GM13976 (cell line): ENCODE measurements at regions not wholly inside any gene's neighbourhood (a gene's known extent, or its start where the extent isn't known, plus 50 kb on each side); places are given as distances from the start of the nearest gene placed in this dataset.
"Not testable (repeated sequence)": the region's sequence is repeated elsewhere in the genome, so short reads cannot be mapped to it uniquely, and the experiment has no call there.

ENCODE experiments used
- DNase-seq: peaks from one replicate; pipeline ENCODE4 v3.0.0; 2012; ENCODE audit warnings: low spot score
- in situ Hi-C: fragments of 300-500 bp; cut with MboI; formaldehyde crosslinking; loops from one replicate; pipeline ENCODE4 v1.12.0; 2022; ENCODE audit warnings: low sequenced_read_pairs, mixed read lengths, inconsistent platforms; ENCODE audit not compliant: unreplicated experiment
- TF ChIP-seq, protein P1 (sequence below): IDR thresholded peaks from 2 replicates; pipeline ENCODE4 v1.5.1; 2012; ENCODE audit warnings: borderline replicate concordance, mild to moderate bottlenecking; ENCODE audit not compliant: insufficient read depth; ENCODE audit errors: extremely low read depth, missing control alignments, control extremely low read depth

GRCh38 chr6:134544737-134545136 lies 226.8 kb upstream of the SGK1 start:
- DNase-seq: no peak
- in situ Hi-C loops: no loop called here
- TF ChIP-seq, protein P1, sequence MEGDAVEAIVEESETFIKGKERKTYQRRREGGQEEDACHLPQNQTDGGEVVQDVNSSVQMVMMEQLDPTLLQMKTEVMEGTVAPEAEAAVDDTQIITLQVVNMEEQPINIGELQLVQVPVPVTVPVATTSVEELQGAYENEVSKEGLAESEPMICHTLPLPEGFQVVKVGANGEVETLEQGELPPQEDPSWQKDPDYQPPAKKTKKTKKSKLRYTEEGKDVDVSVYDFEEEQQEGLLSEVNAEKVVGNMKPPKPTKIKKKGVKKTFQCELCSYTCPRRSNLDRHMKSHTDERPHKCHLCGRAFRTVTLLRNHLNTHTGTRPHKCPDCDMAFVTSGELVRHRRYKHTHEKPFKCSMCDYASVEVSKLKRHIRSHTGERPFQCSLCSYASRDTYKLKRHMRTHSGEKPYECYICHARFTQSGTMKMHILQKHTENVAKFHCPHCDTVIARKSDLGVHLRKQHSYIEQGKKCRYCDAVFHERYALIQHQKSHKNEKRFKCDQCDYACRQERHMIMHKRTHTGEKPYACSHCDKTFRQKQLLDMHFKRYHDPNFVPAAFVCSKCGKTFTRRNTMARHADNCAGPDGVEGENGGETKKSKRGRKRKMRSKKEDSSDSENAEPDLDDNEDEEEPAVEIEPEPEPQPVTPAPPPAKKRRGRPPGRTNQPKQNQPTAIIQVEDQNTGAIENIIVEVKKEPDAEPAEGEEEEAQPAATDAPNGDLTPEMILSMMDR: no peak

- DNase-seq: no peak
- TF ChIP-seq, protein P1: no peak
- in situ Hi-C loops: no loop called here
Measured at GRCh38 chr6:134543128-134543527, 225.2 kb upstream of the SGK1 start.

- no peak for DNase-seq
- in situ Hi-C loops: no loop called here
- TF ChIP-seq, protein P1: no peak
Measured at GRCh38 chr6:134541001-134541400, 223.1 kb upstream of the SGK1 start.

DNA sequence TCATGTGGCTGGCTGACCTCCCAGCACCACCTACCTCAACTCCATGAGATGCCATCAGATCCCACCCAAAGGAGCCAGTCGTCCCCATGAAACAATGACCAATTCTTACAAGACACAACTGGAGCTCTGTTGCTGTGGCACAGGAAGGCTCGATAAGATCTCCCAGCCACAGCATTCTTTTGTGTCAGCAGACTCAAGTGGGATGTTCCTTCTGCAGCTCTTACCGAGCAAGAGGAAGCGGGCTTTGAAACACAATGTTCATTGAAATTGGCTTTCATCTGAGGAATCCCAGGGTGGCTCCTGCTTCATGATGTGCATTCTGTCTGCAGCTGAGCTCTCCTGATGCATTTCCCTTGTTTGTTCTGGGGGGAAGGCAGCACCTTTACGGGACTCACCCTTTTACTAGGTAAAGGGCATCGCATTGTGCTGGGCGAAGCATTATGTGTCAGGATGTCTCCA lies 222.0 kb upstream of the SGK1 start:
- no peak for DNase-seq
- TF ChIP-seq, protein P1: no peak
- in situ Hi-C loops: no loop called here

- in situ Hi-C loops, DNase-seq: not testable (repeated sequence)
Measured at GRCh38 chr6:134537765-134538164, 219.9 kb upstream of the SGK1 start.

GRCh38 chr6:134537146-134537555 lies 219.2 kb upstream of the SGK1 start:
- DNase-seq: no peak
- in situ Hi-C loops: no loop called here
- TF ChIP-seq, protein P1: no peak

DNA sequence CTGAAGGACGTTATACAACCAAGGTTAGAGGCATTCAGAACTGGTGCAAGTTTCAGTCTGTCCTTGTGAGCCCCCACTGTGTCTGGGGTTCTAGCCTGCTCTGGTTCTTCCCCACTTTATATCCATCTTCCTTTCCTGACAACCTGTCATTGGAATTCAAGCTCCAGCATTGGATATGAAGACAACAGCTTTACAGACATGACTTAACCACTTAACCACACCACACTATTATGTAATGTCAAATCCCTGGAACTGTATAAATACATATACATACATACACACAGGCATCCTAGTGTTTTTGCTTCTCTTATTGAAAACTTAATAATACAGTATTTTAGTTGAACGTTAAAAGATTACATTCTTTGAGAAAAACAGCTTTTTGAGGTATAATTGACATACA lies 217.9 kb upstream of the SGK1 start:
- TF ChIP-seq, protein P1: no peak
- in situ Hi-C loops: no loop called here
- no peak for DNase-seq
